CD4-positive, alpha-beta T cell treated with Interferon alpha-2 for 1 hour (primary cell): ENCODE measurements at regions not wholly inside any gene's neighbourhood (a gene's known extent, or its start where the extent isn't known, plus 50 kb on each side); places are given as distances from the start of the nearest gene placed in this dataset.
"Not testable (repeated sequence)": the region's sequence is repeated elsewhere in the genome, so short reads cannot be mapped to it uniquely, and the experiment has no call there.

Experiments
- DNase-seq, 2 donors: peaks; one replicate each; pipeline ENCODE4 v3.0.0-alpha.2; 2020 to 2022

- DNase-seq, result no peak
These were observed 247.6 kb upstream of the PROK2 start for GRCh38 chr3:72032441-72033135.

GRCh38 chr3:72031581-72031980 lies 246.6 kb upstream of the PROK2 start:
- peak; percentile 11 to 45 for DNase-seq

GRCh38 chr3:72030296-72030695 lies 245.3 kb upstream of the PROK2 start:
- DNase-seq, result not testable (repeated sequence)

DNA sequence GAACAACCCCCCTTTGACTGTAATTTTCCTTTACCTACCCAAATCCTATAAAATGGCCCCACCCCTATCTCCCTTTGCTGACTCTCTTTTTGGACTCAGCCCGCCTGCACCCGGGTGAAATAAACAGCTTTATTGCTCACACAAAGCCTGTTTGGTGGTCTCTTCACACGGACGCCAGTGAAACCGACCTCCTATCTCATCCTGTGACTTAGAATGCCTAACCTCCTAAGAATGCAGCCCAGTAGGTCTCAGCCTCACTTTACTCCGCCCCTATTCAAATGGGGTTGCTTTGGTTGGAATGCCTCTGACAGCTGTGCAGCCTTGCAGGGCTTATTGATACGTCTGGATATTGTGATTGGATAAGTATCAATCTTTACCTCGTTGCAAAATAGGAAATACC lies 243.8 kb upstream of the PROK2 start:
- not testable (repeated sequence) for DNase-seq

- DNase-seq, result not testable (repeated sequence)
These were observed 243.4 kb upstream of the PROK2 start for GRCh38 chr3:72028307-72028706.

GRCh38 chr3:72027728-72028127 lies 242.8 kb upstream of the PROK2 start:
- not testable (repeated sequence) for DNase-seq

- no peak for DNase-seq
These were observed 237.1 kb upstream of the PROK2 start for GRCh38 chr3:72022027-72022426.

DNA sequence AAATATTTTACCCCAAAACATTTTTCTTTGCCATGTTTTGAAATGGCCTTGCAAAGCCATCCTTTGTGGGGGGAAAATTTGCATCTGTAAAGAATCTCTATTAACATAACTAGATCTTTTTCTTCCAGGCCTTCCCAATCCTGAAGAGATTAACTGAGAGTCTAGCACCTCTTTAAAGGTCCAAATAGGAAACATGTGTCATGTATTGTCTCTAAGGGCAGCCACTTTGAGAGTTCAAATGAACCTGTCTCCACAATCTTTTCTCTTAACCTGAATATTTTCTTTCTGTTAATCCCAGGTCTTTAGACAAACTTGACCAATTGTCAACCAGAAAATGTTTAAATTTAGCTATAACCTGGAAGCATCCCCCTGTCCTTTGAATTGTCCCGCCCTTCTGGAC lies 236.6 kb upstream of the PROK2 start:
- no peak for DNase-seq

GRCh38 chr3:72018343-72018984 lies 233.5 kb upstream of the PROK2 start:
- no peak for DNase-seq

GRCh38 chr3:72017935-72018334 lies 233.0 kb upstream of the PROK2 start:
- DNase-seq, result no peak

DNA sequence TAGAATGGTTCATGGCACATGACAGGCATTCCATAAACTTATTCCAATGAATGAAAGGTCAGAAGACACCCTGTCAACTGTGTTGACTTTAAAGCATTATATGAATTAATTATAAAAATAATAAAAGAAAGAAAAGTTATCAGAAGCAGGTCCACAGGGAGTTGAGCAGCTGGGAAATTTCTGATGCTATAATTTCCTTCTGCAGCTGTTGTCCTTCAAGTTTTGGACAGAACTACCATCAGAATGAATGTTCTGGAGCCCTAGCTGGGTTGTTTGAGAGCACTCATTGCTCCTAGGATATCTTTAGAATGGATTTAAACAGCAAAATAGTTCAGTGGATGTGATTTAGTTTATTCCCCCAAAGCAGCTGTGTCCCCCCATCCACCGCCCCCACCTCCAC lies 232.4 kb upstream of the PROK2 start:
- DNase-seq, result no peak

DNA sequence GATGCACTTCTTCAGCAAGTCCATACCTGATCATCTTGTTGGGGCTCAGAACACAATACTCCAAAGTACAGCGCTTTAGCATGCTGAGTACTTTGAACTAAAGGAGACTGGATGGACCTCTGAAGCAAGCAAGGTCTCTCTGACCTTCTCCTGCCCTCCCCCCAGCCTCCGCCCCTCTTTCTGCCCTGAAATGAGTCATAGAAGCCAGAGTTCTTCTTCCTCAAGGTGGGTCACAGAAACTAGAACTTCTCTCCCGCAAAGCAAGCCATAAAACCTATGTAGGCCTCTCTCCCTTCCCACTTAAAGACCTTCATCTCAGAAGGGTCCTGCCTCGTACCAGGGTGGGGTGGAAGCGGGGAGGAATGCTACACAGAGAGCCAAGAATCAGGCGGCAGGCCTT lies 230.5 kb upstream of the PROK2 start:
- DNase-seq, result no peak

GRCh38 chr3:72013084-72013483 lies 228.1 kb upstream of the PROK2 start:
- no peak for DNase-seq

- DNase-seq, result no peak
These were observed 227.4 kb upstream of the PROK2 start for GRCh38 chr3:72012363-72012762.

DNA sequence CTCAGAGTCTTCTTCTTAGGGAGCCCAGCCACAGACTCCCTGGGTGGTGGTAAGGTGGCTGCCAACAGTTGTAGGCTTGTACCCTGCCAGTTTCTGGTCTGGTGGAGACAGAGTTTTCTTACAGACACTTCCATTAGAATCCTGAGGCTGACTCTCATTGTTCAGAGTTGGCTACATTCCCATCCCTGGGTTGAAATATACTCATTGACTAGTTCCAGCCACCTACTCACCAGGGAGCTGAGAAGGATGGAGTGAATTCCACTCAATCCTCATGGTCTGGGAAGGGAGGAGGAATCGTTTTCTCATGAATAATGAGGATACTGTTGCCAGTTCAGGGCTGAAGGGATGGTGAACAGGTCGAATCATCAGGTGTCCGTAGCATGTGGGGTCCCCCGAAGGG lies 226.5 kb upstream of the PROK2 start:
- no peak for DNase-seq

GRCh38 chr3:72009851-72010443 lies 225.0 kb upstream of the PROK2 start:
- DNase-seq, result peak in 1 of 2 donors; percentile 25

DNA sequence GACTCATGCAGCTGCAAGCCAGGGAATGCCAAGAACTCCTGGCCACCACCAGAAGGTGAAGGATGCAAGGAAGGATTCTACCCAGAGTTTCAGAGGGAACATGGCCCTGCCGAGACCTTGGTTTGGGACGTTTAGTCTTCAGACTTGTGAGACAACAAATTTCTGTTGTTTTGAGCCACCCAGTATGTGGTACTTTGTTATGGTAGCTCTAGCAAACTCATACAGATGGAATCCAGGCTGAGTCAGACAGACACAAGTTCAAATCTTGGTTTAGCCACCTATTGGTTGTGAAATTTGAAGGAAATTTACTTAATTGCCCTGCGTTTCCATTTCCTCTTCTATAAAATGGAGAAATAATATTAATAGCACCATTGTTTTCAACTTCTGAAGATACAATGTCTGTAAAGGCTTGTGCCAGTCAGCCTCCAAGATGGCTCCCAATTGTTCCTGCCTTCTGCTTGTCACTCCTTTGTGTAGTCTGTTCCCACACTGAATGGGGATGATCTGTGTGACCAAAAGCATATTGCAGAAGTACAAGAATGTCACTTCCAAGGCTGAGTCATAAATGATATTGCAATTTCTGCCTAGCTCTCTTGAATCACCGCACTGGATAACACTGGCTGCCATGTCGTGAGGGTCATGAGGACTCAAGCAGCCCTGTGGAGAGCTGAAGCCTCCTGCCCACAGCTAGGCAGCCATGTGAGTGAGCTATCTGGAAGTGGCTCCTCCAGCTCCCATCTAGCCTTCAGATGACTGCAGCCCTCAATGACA lies 223.5 kb upstream of the PROK2 start:
- DNase-seq, result peak in 1 of 2 donors; percentile 44

GRCh38 chr3:72006631-72007556 lies 221.9 kb upstream of the PROK2 start:
- DNase-seq, result no peak

- no peak for DNase-seq
These were observed 219.9 kb upstream of the PROK2 start for GRCh38 chr3:72004749-72005292.

DNA sequence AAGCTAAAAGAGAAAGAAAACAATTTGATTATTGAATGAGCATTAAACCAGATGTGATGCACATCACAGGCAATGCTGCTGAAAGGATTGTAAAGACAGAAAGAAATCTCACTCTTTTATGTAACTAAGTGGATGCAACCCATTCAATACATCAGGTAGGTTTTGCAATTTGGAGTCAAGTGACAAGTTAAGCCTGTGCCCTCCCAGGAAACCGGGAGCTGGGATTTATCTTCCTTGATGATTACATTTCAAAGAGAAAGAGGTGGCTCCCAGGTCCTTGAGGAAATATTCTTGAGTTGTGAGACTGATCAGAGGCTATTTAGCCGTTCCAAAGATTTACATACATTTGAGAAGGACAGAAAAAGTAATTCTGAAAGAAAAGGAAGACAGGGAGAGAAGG lies 219.0 kb upstream of the PROK2 start:
- DNase-seq, result no peak

DNA sequence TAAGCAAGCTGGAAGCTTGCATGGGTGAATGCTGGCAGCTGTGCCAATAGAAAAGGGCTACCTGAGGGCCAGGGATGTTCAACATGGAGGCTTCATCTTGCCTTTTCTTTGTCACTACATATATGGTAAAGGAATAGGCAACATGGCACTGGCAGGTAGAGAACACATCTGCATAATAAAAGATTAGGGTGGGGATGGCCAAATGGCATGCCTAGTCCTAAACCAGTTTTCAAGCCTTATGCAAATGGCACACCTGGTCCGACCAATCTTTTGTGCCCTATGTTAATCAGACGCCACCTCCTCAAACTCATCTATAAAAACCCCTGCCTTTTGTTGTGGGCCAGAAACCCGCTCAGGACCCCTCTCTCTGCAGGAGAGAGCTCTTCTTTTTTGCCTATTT lies 216.8 kb upstream of the PROK2 start:
- DNase-seq, result no peak
